Nephron progenitor cell (in vitro differentiated cells): ENCODE measurements at regions not wholly inside any gene's neighbourhood (a gene's known extent, or its start where the extent isn't known, plus 50 kb on each side); places are given as distances from the start of the nearest gene placed in this dataset.

Experiments used
- DNase-seq: peaks from one replicate; pipeline ENCODE4 v3.0.0; 2021
- H3K27ac Mint-ChIP-seq: 2 replicates; pipeline ENCODE4 v1.8.0; 2021; ENCODE audit warnings: mild to moderate bottlenecking, moderate library complexity, mixed read lengths
- H3K27me3 Mint-ChIP-seq: 2 replicates; pipeline ENCODE4 v1.8.0; 2021; ENCODE audit warnings: mild to moderate bottlenecking, low read depth, mixed read lengths; ENCODE audit not compliant: poor library complexity
- H3K36me3 Mint-ChIP-seq: 2 replicates; pipeline ENCODE4 v1.8.0; 2021; ENCODE audit warnings: low read depth, mixed read lengths
- H3K4me1 Mint-ChIP-seq: 2 replicates; pipeline ENCODE4 v1.8.0; 2021; ENCODE audit warnings: mixed read lengths
- H3K4me3 Mint-ChIP-seq: 2 replicates; pipeline ENCODE4 v1.8.0; 2021; ENCODE audit warnings: mild to moderate bottlenecking, moderate library complexity, mixed read lengths
- H3K9me3 Mint-ChIP-seq: 2 replicates; pipeline ENCODE4 v1.8.0; 2021; ENCODE audit warnings: mild to moderate bottlenecking, moderate library complexity, mixed read lengths
- TF ChIP-seq, protein P1 (sequence below): fragments of 200-600 bp; sonication (generic); IDR thresholded peaks from 2 replicates; pipeline ENCODE4 v1.5.0; 2021; ENCODE audit warnings: antibody characterized with exemption

DNA sequence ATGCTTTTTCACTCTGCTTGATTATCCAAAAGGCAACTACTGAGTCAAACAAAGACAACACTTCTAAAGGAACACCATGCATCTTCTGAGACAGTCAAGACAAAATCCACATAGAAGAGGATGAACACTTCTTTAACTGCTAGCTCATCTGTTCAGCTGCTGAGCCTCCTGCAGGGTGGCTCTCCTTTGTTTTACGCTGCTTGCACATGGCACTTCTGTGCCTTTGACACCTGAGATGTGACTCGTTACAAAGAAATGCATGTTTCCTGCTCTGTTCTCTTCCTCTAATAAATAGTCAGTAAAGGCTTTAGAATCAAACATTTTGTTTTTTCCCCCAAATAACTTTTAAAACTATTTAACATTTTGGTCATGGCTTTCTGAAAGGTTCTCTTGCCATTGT is 1129.4 kb downstream of the TDRD15 start:
- H3K9me3 Mint-ChIP-seq, result no peaks in the 10 kb centered on the region
- H3K27ac Mint-ChIP-seq, result no peak overlapping the region
- H3K4me1 Mint-ChIP-seq, result no peaks in the 10 kb centered on the region
- TF ChIP-seq, protein P1, sequence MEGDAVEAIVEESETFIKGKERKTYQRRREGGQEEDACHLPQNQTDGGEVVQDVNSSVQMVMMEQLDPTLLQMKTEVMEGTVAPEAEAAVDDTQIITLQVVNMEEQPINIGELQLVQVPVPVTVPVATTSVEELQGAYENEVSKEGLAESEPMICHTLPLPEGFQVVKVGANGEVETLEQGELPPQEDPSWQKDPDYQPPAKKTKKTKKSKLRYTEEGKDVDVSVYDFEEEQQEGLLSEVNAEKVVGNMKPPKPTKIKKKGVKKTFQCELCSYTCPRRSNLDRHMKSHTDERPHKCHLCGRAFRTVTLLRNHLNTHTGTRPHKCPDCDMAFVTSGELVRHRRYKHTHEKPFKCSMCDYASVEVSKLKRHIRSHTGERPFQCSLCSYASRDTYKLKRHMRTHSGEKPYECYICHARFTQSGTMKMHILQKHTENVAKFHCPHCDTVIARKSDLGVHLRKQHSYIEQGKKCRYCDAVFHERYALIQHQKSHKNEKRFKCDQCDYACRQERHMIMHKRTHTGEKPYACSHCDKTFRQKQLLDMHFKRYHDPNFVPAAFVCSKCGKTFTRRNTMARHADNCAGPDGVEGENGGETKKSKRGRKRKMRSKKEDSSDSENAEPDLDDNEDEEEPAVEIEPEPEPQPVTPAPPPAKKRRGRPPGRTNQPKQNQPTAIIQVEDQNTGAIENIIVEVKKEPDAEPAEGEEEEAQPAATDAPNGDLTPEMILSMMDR, result no peak
- H3K36me3 Mint-ChIP-seq, result no peaks in the 10 kb centered on the region
- H3K27me3 Mint-ChIP-seq, result no peaks in the 10 kb centered on the region
- no peak for DNase-seq
- no peak overlapping the region for H3K4me3 Mint-ChIP-seq

DNA sequence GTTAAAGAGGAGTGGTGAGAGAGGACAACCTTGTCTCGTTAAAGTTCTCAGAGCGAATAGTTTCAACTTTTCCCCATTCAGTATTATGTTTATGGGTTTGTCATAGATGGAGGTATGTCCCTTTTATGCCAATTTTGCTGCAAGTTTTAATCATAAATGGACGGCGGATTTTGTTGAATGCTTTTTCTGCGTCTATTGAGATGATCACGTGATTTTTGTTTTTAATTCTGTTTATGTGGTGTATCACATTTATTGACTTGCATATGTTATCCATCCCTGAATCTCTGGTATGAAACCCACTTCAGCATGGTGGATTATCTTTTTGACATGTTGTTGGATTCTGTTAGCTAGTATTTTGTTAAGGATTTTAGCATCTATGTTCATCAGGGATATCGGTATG is 1123.8 kb upstream of the KLHL29 start:
- peaks cover 6% of the 10 kb centered on the region for H3K9me3 Mint-ChIP-seq
- TF ChIP-seq, protein P1, result no peak
- H3K36me3 Mint-ChIP-seq, result no peaks in the 10 kb centered on the region
- no peaks in the 10 kb centered on the region for H3K27me3 Mint-ChIP-seq
- DNase-seq, result no peak
- H3K4me1 Mint-ChIP-seq, result no peaks in the 10 kb centered on the region
- no peak overlapping the region for H3K4me3 Mint-ChIP-seq
- no peak overlapping the region for H3K27ac Mint-ChIP-seq

DNA sequence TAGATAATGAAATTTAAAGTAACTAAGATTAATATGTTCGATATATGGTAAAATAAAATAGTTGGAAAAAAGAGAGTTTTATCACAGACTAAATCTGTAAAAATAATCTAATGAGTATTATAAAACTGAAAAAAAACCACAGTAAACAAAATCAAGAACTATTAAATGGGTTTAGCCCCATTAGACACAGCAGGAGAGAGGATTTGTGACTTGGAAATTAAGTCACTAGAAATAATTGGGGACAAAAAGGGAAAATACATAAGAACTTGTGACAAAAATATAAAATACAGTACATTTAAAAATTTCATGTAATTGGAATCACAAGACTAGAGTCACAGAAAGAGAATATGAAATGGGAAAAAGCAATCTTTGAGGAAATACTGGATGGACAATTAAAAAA is 1114.6 kb upstream of the KLHL29 start:
- Mint-ChIP-seq H3K27ac (no peak overlapping the region), H3K27me3 (peaks cover 6% of the 10 kb centered on the region), H3K9me3 (peaks cover 16% of the 10 kb centered on the region), H3K36me3 (no peaks in the 10 kb centered on the region), H3K4me3 (no peak overlapping the region), H3K4me1 (no peaks in the 10 kb centered on the region)
- TF ChIP-seq, protein P1, result no peak
- DNase-seq, result no peak

DNA sequence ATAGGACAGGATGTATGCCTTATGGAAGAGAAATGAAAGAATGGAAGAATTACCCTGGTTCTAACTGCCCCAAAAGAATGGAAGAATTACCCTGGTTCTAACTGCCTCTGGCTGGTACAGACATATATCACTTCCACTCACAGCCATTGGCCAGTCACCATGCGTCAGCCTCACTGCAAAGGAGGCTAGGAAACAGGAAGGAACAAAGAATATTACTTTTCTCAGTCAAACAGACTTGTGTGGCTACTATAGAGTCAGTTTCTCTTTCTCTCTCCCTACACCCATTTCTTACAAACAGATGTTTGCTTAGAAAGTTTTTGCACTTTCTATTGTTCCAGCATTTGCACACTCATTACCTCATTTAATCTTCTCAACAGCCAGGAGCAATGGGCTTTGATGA is 1111.1 kb upstream of the KLHL29 start:
- H3K9me3 Mint-ChIP-seq, result peaks cover 16% of the 10 kb centered on the region
- H3K4me1 Mint-ChIP-seq, result no peaks in the 10 kb centered on the region
- no peaks in the 10 kb centered on the region for H3K36me3 Mint-ChIP-seq
- H3K27ac Mint-ChIP-seq, result no peak overlapping the region
- TF ChIP-seq, protein P1, result no peak
- peaks cover 10% of the 10 kb centered on the region for H3K27me3 Mint-ChIP-seq
- H3K4me3 Mint-ChIP-seq, result no peak overlapping the region
- no peak for DNase-seq

DNA sequence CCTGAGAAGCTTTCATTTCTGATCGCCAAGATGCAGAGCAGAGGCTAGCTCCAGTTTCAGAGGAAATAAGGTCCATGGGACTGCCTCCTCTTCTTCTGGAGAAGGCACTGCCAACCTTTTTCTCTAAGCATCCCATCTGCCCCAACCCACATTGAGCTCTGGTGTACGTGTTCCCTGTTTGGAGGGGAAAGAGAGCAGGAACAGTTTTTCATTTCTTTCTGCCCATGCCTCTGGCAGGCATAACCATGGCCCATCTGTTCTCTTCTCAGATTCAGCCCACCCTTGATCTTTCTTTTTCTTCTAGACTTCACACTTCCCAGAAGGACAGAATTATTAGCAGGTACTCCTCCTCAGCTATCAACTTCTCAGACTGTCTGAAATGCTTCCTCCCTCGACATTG is 1110.3 kb upstream of the KLHL29 start:
- TF ChIP-seq, protein P1, result no peak
- Mint-ChIP-seq H3K27ac (no peak overlapping the region), H3K9me3 (peaks cover 9% of the 10 kb centered on the region), H3K36me3 (no peaks in the 10 kb centered on the region), H3K4me1 (no peaks in the 10 kb centered on the region), H3K4me3 (no peak overlapping the region), H3K27me3 (peaks cover 10% of the 10 kb centered on the region)
- DNase-seq, result no peak

DNA sequence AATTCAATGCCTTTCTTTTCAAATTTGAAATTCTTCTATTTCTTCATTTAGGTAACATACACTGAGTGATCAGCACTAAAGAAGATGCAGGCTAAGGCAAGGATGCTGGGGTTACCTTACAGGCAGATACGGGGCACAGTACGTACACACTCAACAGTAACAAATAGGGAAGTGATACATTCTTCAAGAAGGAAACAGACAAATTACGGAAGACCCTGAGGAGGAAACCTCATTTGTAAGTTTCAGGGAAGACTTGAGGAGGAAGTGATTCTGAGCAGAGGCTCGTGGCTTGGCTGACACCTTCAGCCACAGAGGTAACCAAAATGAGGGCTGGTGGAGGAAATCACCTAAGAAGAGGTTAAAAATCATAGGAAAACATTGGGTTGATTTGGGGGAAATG is 1108.3 kb upstream of the KLHL29 start:
- TF ChIP-seq, protein P1, result no peak
- no peak overlapping the region for H3K27ac Mint-ChIP-seq
- H3K36me3 Mint-ChIP-seq, result no peaks in the 10 kb centered on the region
- H3K4me1 Mint-ChIP-seq, result no peaks in the 10 kb centered on the region
- no peaks in the 10 kb centered on the region for H3K9me3 Mint-ChIP-seq
- DNase-seq, result no peak
- H3K27me3 Mint-ChIP-seq, result peaks cover 7% of the 10 kb centered on the region
- no peak overlapping the region for H3K4me3 Mint-ChIP-seq
